GM19043 (cell line): ENCODE measurements at regions not wholly inside any gene's neighbourhood (a gene's known extent, or its start where the extent isn't known, plus 50 kb on each side); places are given as distances from the start of the nearest gene placed in this dataset.
"Not testable (repeated sequence)": the region's sequence is repeated elsewhere in the genome, so short reads cannot be mapped to it uniquely, and the experiment has no call there.

Source experiments
- ATAC-seq: cut with Tn5 transposase; IDR thresholded peaks from one replicate; pipeline ENCODE4 v1.9.1; 2021; ENCODE audit warnings: low read depth; ENCODE audit not compliant: unreplicated experiment

- ATAC-seq: no peak
Observed at GRCh38 chr20:40287683-40288082, 401.4 kb downstream of the MAFB start.

- ATAC-seq: no peak
Observed at GRCh38 chr20:40286975-40287531, 402.0 kb downstream of the MAFB start.

GRCh38 chr20:40284611-40285010 lies 404.4 kb downstream of the MAFB start:
- no peak for ATAC-seq

GRCh38 chr20:40283689-40284088 lies 405.3 kb downstream of the MAFB start:
- no peak for ATAC-seq

- ATAC-seq: no peak
Observed at GRCh38 chr20:40282941-40283340, 406.1 kb downstream of the MAFB start.

- ATAC-seq: no peak
Observed at GRCh38 chr20:40282541-40282940, 406.5 kb downstream of the MAFB start.

GRCh38 chr20:40280616-40281015 lies 408.4 kb downstream of the MAFB start:
- ATAC-seq: no peak

- no peak for ATAC-seq
Observed at GRCh38 chr20:40279390-40279789, 409.6 kb downstream of the MAFB start.

- no peak for ATAC-seq
Observed at GRCh38 chr20:40278673-40279072, 410.4 kb downstream of the MAFB start.

GRCh38 chr20:40276301-40276700 lies 412.7 kb downstream of the MAFB start:
- no peak for ATAC-seq

GRCh38 chr20:40275738-40276137 lies 413.3 kb downstream of the MAFB start:
- ATAC-seq: no peak

GRCh38 chr20:40274912-40275533 lies 414.0 kb downstream of the MAFB start:
- no peak for ATAC-seq

GRCh38 chr20:40269274-40269673 lies 419.8 kb downstream of the MAFB start:
- ATAC-seq: not testable (repeated sequence)

- no peak for ATAC-seq
Observed at GRCh38 chr20:40268321-40269075, 420.5 kb downstream of the MAFB start.

- no peak for ATAC-seq
Observed at GRCh38 chr20:40265825-40266533, 423.1 kb downstream of the MAFB start.

GRCh38 chr20:40262219-40262618 lies 426.8 kb downstream of the MAFB start:
- ATAC-seq: no peak

- ATAC-seq: no peak
Observed at GRCh38 chr20:40258931-40259330, 430.1 kb downstream of the MAFB start.

GRCh38 chr20:40257763-40258162 lies 431.3 kb downstream of the MAFB start:
- ATAC-seq: no peak

- ATAC-seq: no peak
Observed at GRCh38 chr20:40255365-40255764, 433.7 kb downstream of the MAFB start.

- no peak for ATAC-seq
Observed at GRCh38 chr20:40254023-40254772, 434.8 kb downstream of the MAFB start.
